Transverse colon (tissue), 4 donors: ENCODE measurements at regions not wholly inside any gene's neighbourhood (a gene's known extent, or its start where the extent isn't known, plus 50 kb on each side); places are given as distances from the start of the nearest gene placed in this dataset.

Experiments
- DNase-seq: peaks from one replicate; pipeline ENCODE4 v3.0.0-alpha.2; 2019
- H3K27ac ChIP-seq, 4 donors: fragments of 200-600 bp; sonication (generic); 2 replicates each; pipeline ENCODE4 v1.5.1; 2016 to 2018; ENCODE audit warnings: inconsistent platforms in 4 of 4
- H3K27me3 ChIP-seq: fragments of 200-600 bp; sonication (generic); 2 replicates; pipeline ENCODE4 v1.5.1; 2017; ENCODE audit warnings: inconsistent platforms
- H3K36me3 ChIP-seq, 4 donors: fragments of 200-600 bp; sonication (generic); 2 replicates each; pipeline ENCODE4 v1.5.1; 2017 to 2019; ENCODE audit warnings: inconsistent platforms in 4 of 4
- H3K4me1 ChIP-seq, 4 donors: fragments of 200-600 bp; sonication (generic); 2 replicates each; pipeline ENCODE4 v1.5.1; 2017 to 2020; ENCODE audit warnings: inconsistent platforms in 4 of 4
- H3K4me3 ChIP-seq, 4 donors: fragments of 200-600 bp; sonication (generic); 1 replicate in 1 of 4; 2 replicates in 3 of 4; pipeline versions ENCODE4 v1.5.1 to v1.6.1; 2017 to 2019; ENCODE audit warnings: inconsistent platforms in 4 of 4
- H3K9me3 ChIP-seq, 2 donors: fragments of 200-600 bp; sonication (generic); 2 replicates each; pipeline ENCODE4 v1.5.1; 2017 to 2019; ENCODE audit warnings: inconsistent platforms in 2 of 2
- CTCF ChIP-seq, 5 experiments: fragments of 200-600 bp in 3 of 5; fragments of 450-650 bp in 2 of 5; sonication (generic) in 3 of 5; IDR thresholded peaks; 1 replicate in 2 of 5; 2 replicates in 3 of 5; pipeline ENCODE4 v1.5.1; 2016 to 2017; ENCODE audit warnings: antibody characterized with exemption in 5 of 5, inconsistent platforms in 3 of 5, mild to moderate bottlenecking in 2 of 5, moderate library complexity in 1 of 5
- EP300 ChIP-seq: sonication (generic); formaldehyde crosslinking; IDR thresholded peaks from one replicate; pipeline ENCODE4 v1.6.1; 2017; ENCODE audit warnings: antibody characterized with exemption, low read depth
- POLR2A ChIP-seq: fragments of 450-650 bp; IDR thresholded peaks from one replicate; pipeline ENCODE4 v1.6.1; 2016; ENCODE audit warnings: antibody characterized with exemption, mild to moderate bottlenecking, moderate library complexity
- POLR2AphosphoS5 ChIP-seq, 3 donors: sonication (generic); formaldehyde crosslinking; IDR thresholded peaks; one replicate each; pipeline ENCODE4 v1.6.1; 2016; ENCODE audit warnings: antibody characterized with exemption in 3 of 3
- WGBS, 2 donors: methylation state at CpG; one replicate each; pipeline ENCODE4 v1.1.5; 2018; ENCODE audit warnings: low coverage in 1 of 2; 5-methylcytosine and 5-hydroxymethylcytosine counted together
- in situ Hi-C, 4 donors: fragments of 200-750 bp; cut with MboI; loops; one replicate each; pipeline versions ENCODE4 v1.15.0 to v1.15.1; 2017; ENCODE audit warnings: low sequenced_read_pairs in 3 of 4, low pct_ligation_motif_present in 1 of 4, low pct_unique_long_range_greater_than_20kb in 1 of 4
- intact Hi-C: fragments of 100-400 bp; cut with DNase I; formaldehyde crosslinking; loops from one replicate; pipeline ENCODE4 v1.15.1; 2023; ENCODE audit warnings: low total_unique reads

- H3K4me1 ChIP-seq: no peaks in the 10 kb centered on the region
- no peaks in the 10 kb centered on the region for H3K36me3 ChIP-seq
- in situ Hi-C loops (no loop called here), intact Hi-C loops (no loop called here)
- no peak for TF ChIP-seq POLR2A
- no peak for TF ChIP-seq EP300
- TF ChIP-seq POLR2AphosphoS5 (IDR thresholded peaks at IDR 0.05): no peak
- TF ChIP-seq CTCF (IDR thresholded peaks at IDR 0.05): no peak
- no peak for DNase-seq
- no peaks in the 10 kb centered on the region for H3K27me3 ChIP-seq
- 71 to 92% methylated on average over 2 to 12 of the region's 12 CpGs for WGBS, 2 donors
- no peak overlapping the region for H3K27ac ChIP-seq
- no peak overlapping the region for H3K4me3 ChIP-seq
- no peaks in the 10 kb centered on the region for H3K9me3 ChIP-seq
Observed at GRCh38 chr5:117093653-117094052, 519.0 kb upstream of the SEMA6A start.

GRCh38 chr5:117089001-117089400 is 514.4 kb upstream of the SEMA6A start:
- no peaks in the 10 kb centered on the region for H3K4me1 ChIP-seq
- no peaks in the 10 kb centered on the region for H3K36me3 ChIP-seq
- intact Hi-C loops: no loop called here
- H3K4me3 ChIP-seq: no peak overlapping the region
- no peaks in the 10 kb centered on the region for H3K9me3 ChIP-seq
- H3K27me3 ChIP-seq: no peaks in the 10 kb centered on the region
- TF ChIP-seq POLR2AphosphoS5 (IDR thresholded peaks at IDR 0.05) (no peak), POLR2A (no peak), CTCF (IDR thresholded peaks at IDR 0.05) (no peak), EP300 (no peak)
- in situ Hi-C loops: no loop called here
- H3K27ac ChIP-seq: no peak overlapping the region
- WGBS, 2 donors: 83 to 100% methylated on average over 1 to 2 of the region's 2 CpGs
- DNase-seq: no peak

- Histone ChIP-seq H3K4me3 (no peak overlapping the region), H3K27ac (no peak overlapping the region), H3K4me1 (no peaks in the 10 kb centered on the region), H3K9me3 (no peaks in the 10 kb centered on the region), H3K27me3 (no peaks in the 10 kb centered on the region), H3K36me3 (no peaks in the 10 kb centered on the region)
- 88 to 100% methylated on average over 2 of the region's 2 CpGs for WGBS, 2 donors
- intact Hi-C loops: no loop called here
- in situ Hi-C loops: no loop called here
- no peak for DNase-seq
- TF ChIP-seq POLR2A: no peak
- no peak for TF ChIP-seq EP300
- TF ChIP-seq CTCF (IDR thresholded peaks at IDR 0.05): no peak
- TF ChIP-seq POLR2AphosphoS5 (IDR thresholded peaks at IDR 0.05): no peak
Observed at GRCh38 chr5:117088176-117088575, 513.6 kb upstream of the SEMA6A start.

GRCh38 chr5:117084067-117084466 is 509.4 kb upstream of the SEMA6A start:
- Histone ChIP-seq H3K4me3 (no peak overlapping the region), H3K4me1 (no peaks in the 10 kb centered on the region), H3K27ac (no peak overlapping the region), H3K9me3 (no peaks in the 10 kb centered on the region), H3K27me3 (no peaks in the 10 kb centered on the region), H3K36me3 (no peaks in the 10 kb centered on the region)
- intact Hi-C loops: no loop called here
- TF ChIP-seq POLR2A (no peak), POLR2AphosphoS5 (IDR thresholded peaks at IDR 0.05) (no peak), CTCF (IDR thresholded peaks at IDR 0.05) (no peak), EP300 (no peak)
- in situ Hi-C loops: no loop called here
- DNase-seq: no peak
